Lung (tissue), 11 donors: ENCODE measurements at regions not wholly inside any gene's neighbourhood (a gene's known extent, or its start where the extent isn't known, plus 50 kb on each side); places are given as distances from the start of the nearest gene placed in this dataset.

Experiments
- ATAC-seq: fragments of 200-7000 bp; cut with Tn5 transposase; one replicate; pipeline ENCODE4 v1.9.1; 2020; ENCODE audit warnings: moderate number of reproducible peaks; ENCODE audit not compliant: insufficient read depth, low FRiP score
- DNase-seq, 3 donors: peaks; one replicate each; pipeline ENCODE4 v3.0.0-alpha.2; 2013 to 2017
- H3K27ac ChIP-seq, 2 donors: one replicate each; pipeline ENCODE4 v1.5.1; 2013; ENCODE audit warnings: mild to moderate bottlenecking in 2 of 2, moderate library complexity in 2 of 2, control low read depth in 1 of 2, inconsistent platforms in 1 of 2, low read depth in 1 of 2, low read length in 1 of 2
- H3K27me3 ChIP-seq, 3 donors: one replicate each; pipeline ENCODE4 v1.5.1; 2013; ENCODE audit warnings: low read length in 2 of 3; ENCODE audit not compliant: control insufficient read depth in 3 of 3, insufficient read depth in 3 of 3
- H3K36me3 ChIP-seq, 4 donors: one replicate each; pipeline ENCODE4 v1.5.1; 2013; ENCODE audit warnings: low read length in 4 of 4, mild to moderate bottlenecking in 1 of 4, moderate library complexity in 1 of 4; ENCODE audit not compliant: control insufficient read depth in 4 of 4, insufficient read depth in 4 of 4
- H3K4me1 ChIP-seq, 5 donors: one replicate each; pipeline ENCODE4 v1.5.1; 2013; ENCODE audit warnings: low read length in 5 of 5, mild to moderate bottlenecking in 2 of 5, moderate library complexity in 1 of 5; ENCODE audit not compliant: control insufficient read depth in 5 of 5, insufficient read depth in 5 of 5
- H3K4me3 ChIP-seq: one replicate; pipeline ENCODE4 v1.5.1; 2013; ENCODE audit warnings: mild to moderate bottlenecking, control low read depth, moderate library complexity
- H3K9ac ChIP-seq, 2 donors: one replicate each; pipeline ENCODE4 v1.5.1; 2013; ENCODE audit warnings: low read length in 2 of 2, control low read depth in 1 of 2; ENCODE audit not compliant: insufficient read depth in 1 of 2
- H3K9me3 ChIP-seq, 4 donors: one replicate each; pipeline ENCODE4 v1.5.1; 2013; ENCODE audit warnings: low read length in 3 of 4, mild to moderate bottlenecking in 1 of 4, moderate library complexity in 1 of 4; ENCODE audit not compliant: control insufficient read depth in 4 of 4, insufficient read depth in 3 of 4
- WGBS, 2 donors: extraction: QIAGEN DNeasy Blood & Tissue Kit; methylation state at CpG; one replicate each; pipeline ENCODE4 v1.1.7; 2013; 5-methylcytosine and 5-hydroxymethylcytosine counted together
- TF ChIP-seq, protein P1 (sequence below): IDR thresholded peaks from 2 replicates; pipeline ENCODE4 v1.5.1; 2012; ENCODE audit warnings: mild to moderate bottlenecking; ENCODE audit errors: control extremely low read depth, extremely low read depth
- donor health status: control.
- donor health status: control.
- donor health status: Bipolar disorder and iron deficiency.
- donor health status: healthy.
- donor health status: DM: yes; HTN: yes; CAD: no.

GRCh38 chr10:4018054-4018511, 233.1 kb upstream of the KLF6 start:
- Histone ChIP-seq H3K27me3 (no peaks in the 10 kb centered on the region), H3K4me1 (peaks cover 0 to 3% (median 0%) of the 10 kb centered on the region in 5 donors), H3K27ac (no peak overlapping the region), H3K36me3 (no peaks in the 10 kb centered on the region), H3K4me3 (no peak overlapping the region), H3K9me3 (no peaks in the 10 kb centered on the region), H3K9ac (no peak overlapping the region)
- ATAC-seq (no peak), DNase-seq (no peak)
- TF ChIP-seq, protein P1, sequence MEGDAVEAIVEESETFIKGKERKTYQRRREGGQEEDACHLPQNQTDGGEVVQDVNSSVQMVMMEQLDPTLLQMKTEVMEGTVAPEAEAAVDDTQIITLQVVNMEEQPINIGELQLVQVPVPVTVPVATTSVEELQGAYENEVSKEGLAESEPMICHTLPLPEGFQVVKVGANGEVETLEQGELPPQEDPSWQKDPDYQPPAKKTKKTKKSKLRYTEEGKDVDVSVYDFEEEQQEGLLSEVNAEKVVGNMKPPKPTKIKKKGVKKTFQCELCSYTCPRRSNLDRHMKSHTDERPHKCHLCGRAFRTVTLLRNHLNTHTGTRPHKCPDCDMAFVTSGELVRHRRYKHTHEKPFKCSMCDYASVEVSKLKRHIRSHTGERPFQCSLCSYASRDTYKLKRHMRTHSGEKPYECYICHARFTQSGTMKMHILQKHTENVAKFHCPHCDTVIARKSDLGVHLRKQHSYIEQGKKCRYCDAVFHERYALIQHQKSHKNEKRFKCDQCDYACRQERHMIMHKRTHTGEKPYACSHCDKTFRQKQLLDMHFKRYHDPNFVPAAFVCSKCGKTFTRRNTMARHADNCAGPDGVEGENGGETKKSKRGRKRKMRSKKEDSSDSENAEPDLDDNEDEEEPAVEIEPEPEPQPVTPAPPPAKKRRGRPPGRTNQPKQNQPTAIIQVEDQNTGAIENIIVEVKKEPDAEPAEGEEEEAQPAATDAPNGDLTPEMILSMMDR = no peak
- WGBS, 2 donors = 83 to 85% methylated on average over 4 of the region's 4 CpGs

- Histone ChIP-seq H3K4me3 (no peak overlapping the region), H3K36me3 (no peaks in the 10 kb centered on the region), H3K9me3 (no peaks in the 10 kb centered on the region), H3K27me3 (no peaks in the 10 kb centered on the region), H3K9ac (no peak overlapping the region), H3K4me1 (peaks cover 0 to 3% (median 0%) of the 10 kb centered on the region in 5 donors), H3K27ac (no peak overlapping the region)
- DNase-seq (no peak), ATAC-seq (no peak)
- TF ChIP-seq, protein P1 = no peak
- 79 to 84% methylated on average over 8 of the region's 8 CpGs for WGBS, 2 donors
Measured at GRCh38 chr10:4017336-4017735, 232.3 kb upstream of the KLF6 start.

DNA sequence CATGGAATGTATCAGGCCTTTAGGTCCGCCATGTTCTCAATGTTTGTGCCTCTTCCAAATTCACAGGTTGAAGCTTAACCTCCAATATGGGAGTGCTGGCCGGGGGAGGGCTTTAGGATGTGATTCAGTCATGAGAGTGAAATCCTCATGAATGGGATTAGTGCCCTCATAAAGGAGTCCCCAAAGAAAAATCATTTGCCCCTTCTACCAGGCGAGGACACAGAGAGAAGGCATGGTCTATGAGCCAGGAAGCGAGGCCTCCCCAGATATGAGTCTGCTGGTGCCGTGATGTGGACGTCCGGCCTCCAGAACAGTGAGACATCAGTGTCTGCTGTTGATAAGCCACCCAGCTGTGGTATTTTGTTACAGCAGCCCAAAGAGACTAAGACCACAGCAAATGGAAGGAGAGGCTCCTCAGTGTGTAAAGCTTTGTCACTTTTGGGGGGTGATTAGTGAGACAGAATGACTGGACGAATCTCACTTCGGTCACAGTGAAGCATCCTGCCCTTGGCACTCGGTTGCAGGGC, 231.3 kb upstream of the KLF6 start:
- H3K9me3 ChIP-seq = no peaks in the 10 kb centered on the region
- 92 to 95% methylated on average over 10 of the region's 10 CpGs for WGBS, 2 donors
- no peak overlapping the region for H3K27ac ChIP-seq
- TF ChIP-seq, protein P1 = no peak
- DNase-seq = no peak
- no peak for ATAC-seq
- no peaks in the 10 kb centered on the region for H3K36me3 ChIP-seq
- H3K4me1 ChIP-seq = peaks cover 0 to 3% (median 0%) of the 10 kb centered on the region in 5 donors
- no peak overlapping the region for H3K9ac ChIP-seq
- H3K27me3 ChIP-seq = no peaks in the 10 kb centered on the region
- no peak overlapping the region for H3K4me3 ChIP-seq

- DNase-seq (peak; percentile 51 to 65 (median 55)), ATAC-seq (no peak)
- H3K36me3 ChIP-seq = no peaks in the 10 kb centered on the region
- peaks cover 0 to 3% (median 0%) of the 10 kb centered on the region in 5 donors for H3K4me1 ChIP-seq
- H3K4me3 ChIP-seq = no peak overlapping the region
- WGBS, 2 donors = 64 to 79% methylated on average over 13 of the region's 13 CpGs
- no peak overlapping the region for H3K27ac ChIP-seq
- H3K9me3 ChIP-seq = no peaks in the 10 kb centered on the region
- TF ChIP-seq, protein P1 = no peak
- H3K27me3 ChIP-seq = no peaks in the 10 kb centered on the region
- no peak overlapping the region for H3K9ac ChIP-seq
Measured at GRCh38 chr10:4013651-4014121, 228.7 kb upstream of the KLF6 start.
